Skin epidermis (tissue), 12 donors: ENCODE measurements at regions not wholly inside any gene's neighbourhood (a gene's known extent, or its start where the extent isn't known, plus 50 kb on each side); places are given as distances from the start of the nearest gene placed in this dataset.

Experiments used
- H3K27ac ChIP-seq, 21 experiments: fragments of 200-600 bp; sonication (generic) in 11 of 21; one replicate each; pipeline ENCODE4 v1.5.0; 2020; ENCODE audit warnings: mild to moderate bottlenecking in 3 of 21, inconsistent platforms in 2 of 21, moderate library complexity in 2 of 21
- H3K4me3 ChIP-seq, 7 experiments: fragments of 200-600 bp; sonication (generic) in 2 of 7; one replicate each; pipeline ENCODE4 v1.5.0; 2020; ENCODE audit warnings: inconsistent platforms in 2 of 7, mild to moderate bottlenecking in 2 of 7, moderate library complexity in 1 of 7

DNA sequence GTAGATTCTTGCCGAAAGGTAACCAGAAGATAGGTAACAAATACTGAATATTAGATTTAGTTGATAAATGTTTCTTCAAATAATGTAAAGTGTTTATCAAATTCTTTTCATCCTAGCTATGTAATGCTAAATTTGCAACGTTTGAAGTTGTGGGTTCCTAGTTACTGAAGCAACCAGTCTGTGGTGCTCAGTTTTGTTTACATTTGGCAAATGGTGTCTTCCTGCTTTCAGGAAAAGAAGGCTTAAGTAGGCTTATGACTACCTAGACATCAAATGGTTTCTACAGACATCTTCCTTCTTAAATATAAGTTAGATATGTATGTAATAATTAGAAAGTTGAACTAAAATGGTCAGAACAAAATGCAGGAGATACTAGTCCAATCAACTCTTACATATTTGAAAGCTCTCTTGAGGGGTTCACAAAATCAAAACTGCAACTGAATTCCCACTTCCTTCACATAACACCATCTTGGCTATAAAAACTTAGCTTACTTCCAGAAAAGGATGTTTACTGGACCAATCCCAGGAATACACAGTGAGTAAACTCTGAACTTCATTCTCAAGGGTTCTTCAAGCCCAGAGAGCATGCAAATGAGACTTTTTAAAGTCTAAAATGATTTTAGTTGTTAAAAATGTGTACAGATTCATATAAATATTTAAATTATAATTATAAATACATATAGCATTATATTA, 125.7 kb upstream of the ITGA1 start:
- Histone ChIP-seq H3K4me3 (no peak overlapping the region), H3K27ac (no peak overlapping the region)

GRCh38 chr5:52665559-52665958, 122.2 kb upstream of the ITGA1 start:
- no peak overlapping the region for H3K27ac ChIP-seq
- no peak overlapping the region for H3K4me3 ChIP-seq

DNA sequence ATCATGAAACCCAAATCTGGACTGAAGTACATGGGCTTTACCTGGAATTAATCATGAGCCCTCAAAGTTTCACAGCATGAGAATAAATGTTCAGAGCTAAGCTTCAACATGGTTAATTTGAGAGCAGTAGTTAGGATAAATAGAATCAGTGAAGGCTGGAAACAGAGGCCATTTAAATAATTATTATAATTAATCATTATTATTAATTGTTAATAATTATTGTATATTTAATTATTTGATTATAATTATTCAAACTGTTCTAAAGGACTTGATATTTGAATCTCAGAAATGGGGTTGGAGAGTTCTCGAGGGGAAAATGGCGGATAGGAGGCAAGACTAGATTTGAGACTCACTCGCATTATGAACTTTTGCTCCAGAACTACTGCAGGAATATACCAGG, 119.6 kb upstream of the ITGA1 start:
- H3K4me3 ChIP-seq, result no peak overlapping the region

DNA sequence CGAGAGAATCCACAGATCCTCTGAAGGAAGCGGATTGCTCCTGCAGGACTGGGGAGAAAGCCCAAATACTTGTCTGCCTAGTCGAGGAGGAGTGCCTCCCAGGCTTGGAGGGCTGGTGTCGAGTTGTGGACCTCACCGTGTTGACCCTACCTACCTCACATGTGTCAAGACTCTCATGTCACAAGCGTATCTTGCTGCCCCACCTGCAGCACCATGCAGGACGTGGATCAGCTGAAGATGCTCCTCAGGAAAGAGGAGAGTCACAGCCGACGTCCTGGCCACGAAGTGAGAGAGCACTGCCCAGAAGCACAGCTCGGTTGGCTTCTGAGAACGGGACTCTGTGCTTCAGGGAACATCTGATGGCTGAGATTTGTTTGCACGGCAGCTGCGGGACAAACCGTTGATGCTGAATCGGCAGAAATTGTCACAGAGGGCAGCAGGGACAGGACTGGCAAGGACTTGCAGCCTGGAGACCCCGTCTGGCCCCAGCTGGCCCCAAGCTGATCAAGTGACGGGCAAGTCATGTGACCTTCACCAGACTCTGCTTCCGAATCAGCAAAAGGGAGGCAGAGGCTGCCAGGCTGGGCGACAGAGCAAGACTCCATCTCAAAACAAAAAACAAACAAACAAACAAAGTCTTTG, 119.1 kb upstream of the ITGA1 start:
- Histone ChIP-seq H3K27ac (no peak overlapping the region), H3K4me3 (no peak overlapping the region)

More for the DNA sequence above, 119.6 kb upstream of the ITGA1 start:
- H3K27ac ChIP-seq, result no peak overlapping the region

GRCh38 chr5:52672459-52672858, 115.3 kb upstream of the ITGA1 start:
- no peak overlapping the region for H3K4me3 ChIP-seq
- no peak overlapping the region for H3K27ac ChIP-seq

GRCh38 chr5:52673495-52673894, 114.2 kb upstream of the ITGA1 start:
- H3K4me3 ChIP-seq, result no peak overlapping the region
- H3K27ac ChIP-seq, result peak overlapping the region in 1 of 21 experiments; percentile 56

GRCh38 chr5:52674815-52675545, 112.7 kb upstream of the ITGA1 start:
- H3K27ac ChIP-seq, result peak overlapping the region in 3 of 21 experiments; percentile 8 to 56 (median 15)

GRCh38 chr5:52682492-52682891, 105.2 kb upstream of the ITGA1 start:
- Histone ChIP-seq H3K27ac (no peak overlapping the region), H3K4me3 (no peak overlapping the region)

More at GRCh38 chr5:52674815-52675545, 112.7 kb upstream of the ITGA1 start:
- no peak overlapping the region for H3K4me3 ChIP-seq

DNA sequence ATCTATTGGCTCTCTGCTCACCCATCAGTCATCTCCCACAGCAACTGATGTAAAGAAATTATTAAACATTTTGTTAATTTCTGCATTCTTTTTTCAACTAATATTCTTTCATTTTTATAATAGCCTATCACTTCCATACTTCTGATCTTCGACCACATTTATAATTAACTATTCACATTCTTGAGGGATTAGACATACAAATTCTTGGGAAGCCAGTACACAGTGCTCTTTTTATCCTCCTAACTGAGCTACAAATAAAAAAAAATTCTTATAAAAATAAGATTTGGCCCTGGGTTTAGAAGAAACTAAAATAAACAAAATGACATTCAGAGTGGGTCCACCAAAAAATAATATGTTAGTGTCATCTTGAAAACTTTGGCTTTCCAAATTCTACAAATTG, 103.7 kb upstream of the ITGA1 start:
- Histone ChIP-seq H3K4me3 (no peak overlapping the region), H3K27ac (no peak overlapping the region)

GRCh38 chr5:52685566-52685965, 102.2 kb upstream of the ITGA1 start:
- Histone ChIP-seq H3K4me3 (no peak overlapping the region), H3K27ac (no peak overlapping the region)

GRCh38 chr5:52685971-52686370, 101.7 kb upstream of the ITGA1 start:
- Histone ChIP-seq H3K27ac (no peak overlapping the region), H3K4me3 (no peak overlapping the region)

GRCh38 chr5:52690236-52690768, 97.4 kb upstream of the ITGA1 start:
- H3K27ac ChIP-seq, result no peak overlapping the region
- H3K4me3 ChIP-seq, result no peak overlapping the region

DNA sequence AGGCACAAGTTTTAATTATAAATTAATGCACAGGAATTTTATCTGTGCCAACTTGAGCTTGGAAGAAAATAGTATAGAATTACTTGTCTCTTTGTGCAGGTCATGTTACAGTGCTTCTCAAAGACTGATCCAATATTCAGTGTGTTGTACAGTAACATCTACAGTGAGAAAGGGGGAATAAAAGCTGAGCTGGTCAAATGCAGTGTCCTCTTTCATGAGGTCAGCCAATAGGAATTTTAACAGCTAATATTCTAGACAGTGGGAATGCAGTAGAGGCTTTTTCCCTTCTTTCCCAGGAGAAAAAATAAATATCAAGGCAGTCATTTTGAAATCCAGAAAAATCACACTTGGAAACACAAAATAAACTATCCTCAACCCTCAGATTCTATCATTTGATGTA, 95.7 kb upstream of the ITGA1 start:
- H3K4me3 ChIP-seq, result no peak overlapping the region
- peak overlapping the region in 1 of 21 experiments; percentile 18 for H3K27ac ChIP-seq

DNA sequence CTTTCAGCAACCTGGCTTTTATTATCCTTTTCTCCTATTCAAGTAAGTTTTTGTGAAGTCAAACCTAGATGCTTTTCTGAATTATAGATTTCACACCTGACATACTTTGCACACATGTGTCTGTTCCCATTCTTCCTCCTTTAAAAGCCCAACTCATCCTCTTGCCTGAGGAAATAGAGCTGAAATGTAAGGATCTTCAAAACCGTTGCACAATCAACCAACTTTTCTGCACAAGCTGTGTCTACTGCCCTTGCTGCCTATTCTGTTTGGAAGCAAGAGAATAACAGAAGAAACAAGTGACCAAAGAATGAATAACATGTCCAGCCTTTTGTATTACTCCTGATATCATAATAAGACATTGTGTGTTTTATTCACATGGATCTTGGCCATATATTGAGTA, 95.1 kb upstream of the ITGA1 start:
- peak overlapping the region in 1 of 21 experiments; percentile 18 for H3K27ac ChIP-seq

GRCh38 chr5:52693280-52693679, 94.4 kb upstream of the ITGA1 start:
- Histone ChIP-seq H3K27ac (no peak overlapping the region), H3K4me3 (no peak overlapping the region)

More for the DNA sequence above, 95.1 kb upstream of the ITGA1 start:
- H3K4me3 ChIP-seq, result no peak overlapping the region

- Histone ChIP-seq H3K27ac (no peak overlapping the region), H3K4me3 (no peak overlapping the region)
These were observed 93.9 kb upstream of the ITGA1 start for GRCh38 chr5:52693836-52694235.

DNA sequence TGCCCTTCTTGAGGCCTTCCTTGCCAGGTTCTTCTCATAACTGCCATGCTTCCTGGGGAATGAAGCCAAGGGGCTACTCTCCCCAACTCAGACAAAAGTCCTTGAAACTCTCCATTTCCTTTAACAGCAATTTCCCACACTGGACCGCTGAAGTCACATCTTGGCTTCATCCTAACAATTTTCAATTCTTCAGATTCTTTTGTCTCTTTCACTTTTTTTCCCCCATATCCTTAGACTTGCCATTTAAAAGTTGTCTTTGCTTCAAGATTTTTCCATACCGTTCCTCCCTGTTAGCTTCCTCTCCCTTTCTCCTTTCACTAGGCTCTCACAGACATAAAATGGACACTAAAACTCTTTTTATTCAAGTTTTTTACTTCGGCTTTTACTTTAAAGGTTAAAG, 93.1 kb upstream of the ITGA1 start:
- Histone ChIP-seq H3K27ac (no peak overlapping the region), H3K4me3 (no peak overlapping the region)

DNA sequence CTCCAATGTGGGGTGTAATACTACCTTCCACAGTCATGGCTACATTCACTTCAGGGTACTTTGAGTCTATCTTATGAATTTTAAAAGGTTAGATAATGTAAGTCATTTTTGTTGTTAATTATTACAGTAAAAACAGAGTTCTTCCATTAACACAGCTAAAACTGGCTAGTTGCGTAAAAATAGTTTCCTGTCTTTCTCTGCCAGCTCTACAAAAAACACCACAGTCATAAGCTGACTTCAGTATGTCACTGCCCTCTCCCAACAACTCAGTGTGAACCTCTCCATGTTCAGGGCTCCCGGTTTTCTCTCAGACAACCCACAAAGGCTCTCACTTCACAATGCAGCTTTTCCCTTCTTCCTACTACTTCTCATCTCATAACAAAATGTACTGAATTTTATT, 84.8 kb upstream of the ITGA1 start:
- H3K4me3 ChIP-seq, result no peak overlapping the region
- H3K27ac ChIP-seq, result peak overlapping the region in 2 of 21 experiments; percentile 4 to 26

DNA sequence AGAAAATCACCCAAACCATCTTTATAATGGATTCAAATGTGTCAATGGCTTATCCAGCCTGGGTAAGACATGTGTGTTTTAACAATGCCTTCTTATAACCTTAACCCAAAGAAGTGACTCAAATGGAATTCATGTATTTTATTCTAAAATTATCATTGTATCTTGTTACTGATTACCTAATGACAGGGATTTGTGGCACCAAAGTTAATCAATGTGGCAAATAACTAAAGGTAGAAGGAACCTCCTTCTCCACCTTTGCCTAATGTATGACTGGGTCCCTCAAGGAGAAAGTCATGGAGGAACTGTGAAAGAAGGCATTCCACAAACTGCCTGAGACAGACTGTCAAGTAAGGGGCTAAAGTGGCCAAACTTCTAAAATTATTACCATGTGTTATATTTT, 84.4 kb upstream of the ITGA1 start:
- peak overlapping the region in 2 of 21 experiments; percentile 4 to 26 for H3K27ac ChIP-seq
- no peak overlapping the region for H3K4me3 ChIP-seq

- H3K4me3 ChIP-seq, result no peak overlapping the region
- H3K27ac ChIP-seq, result no peak overlapping the region
These were observed 82.0 kb upstream of the ITGA1 start for GRCh38 chr5:52705720-52706119.

DNA sequence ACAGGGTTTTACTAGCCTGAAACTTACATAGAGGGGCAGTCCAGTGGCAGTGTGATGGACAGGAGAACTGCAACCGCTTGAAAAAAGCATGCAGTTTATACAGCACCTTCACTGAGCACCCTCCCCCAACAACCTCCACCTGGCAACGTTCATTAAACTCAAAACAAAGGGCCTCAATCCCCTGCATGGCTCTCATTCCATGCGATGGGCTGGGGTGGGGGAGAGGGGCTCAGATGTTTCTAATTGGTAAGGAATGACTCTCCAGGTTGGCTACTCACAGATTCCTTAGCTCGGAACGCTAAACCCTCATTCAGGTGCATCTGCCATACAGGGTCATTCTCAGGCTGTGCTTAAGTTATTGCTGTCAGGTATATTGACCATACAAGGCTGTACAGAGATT, 80.9 kb upstream of the ITGA1 start:
- H3K27ac ChIP-seq, result no peak overlapping the region
- no peak overlapping the region for H3K4me3 ChIP-seq
